GM12878 (cell line): ENCODE measurements at regions not wholly inside any gene's neighbourhood (a gene's known extent, or its start where the extent isn't known, plus 50 kb on each side); places are given as distances from the start of the nearest gene placed in this dataset.

Experiments used
- ATAC-seq: fragments of 200-7000 bp; cut with Tn5 transposase; 3 replicates; pipeline ENCODE4 v1.9.1; 2020; ENCODE audit warnings: mild to moderate bottlenecking, moderate library complexity
- BruUV-seq: library from RNA; stranded (reverse); fragments of 400-500 nt; replicated peaks from 2 replicates; lab custom pipeline; 2021; lab: Mats Ljungman, UMichigan
- CTCF ChIA-PET: fragments of 300-600 bp; sonication (Branson Sonifier 250); formaldehyde crosslinking; extraction: SDS; loops from one replicate; lab custom pipeline; 2021; ENCODE audit warnings: inconsistent platforms; lab: Yijun Ruan, JAX
- POLR2A ChIA-PET: fragments of 350-600 bp; formaldehyde crosslinking; extraction: SDS; loops from one replicate; lab custom pipeline; 2021; ENCODE audit warnings: inconsistent platforms; lab: Charles Lee
- RAD21 ChIA-PET: fragments of 300-600 bp; sonication (Branson Sonifier 250); formaldehyde crosslinking; loops from one replicate; lab custom pipeline; 2023; ENCODE audit warnings: antibody characterized with exemption; ENCODE audit not compliant: unreplicated experiment; lab: Charles Lee
- SMC1A ChIA-PET: fragments of 300-600 bp; sonication (Branson Sonifier 250); formaldehyde crosslinking; loops from one replicate; lab custom pipeline; 2023; ENCODE audit not compliant: unreplicated experiment, uncharacterized antibody; lab: Charles Lee
- DNase-seq: peaks from one replicate; pipeline ENCODE4 v3.0.0-alpha.2; 2011; ENCODE audit warnings: low read depth, low spot score
- FAIRE-seq: peaks from 3 replicates; lab custom pipeline; 2011; peaks lifted over from hg19 to GRCh38; lab: Jason Lieb, UNC
- H2AFZ ChIP-seq: 2 replicates; pipeline ENCODE4 v1.6.0; 2011; ENCODE audit warnings: low read depth, low read length, control low read depth; ENCODE audit not compliant: control insufficient read depth
- H3K27ac ChIP-seq: 2 replicates; pipeline ENCODE4 v1.5.1; 2011; ENCODE audit warnings: control low read depth; ENCODE audit not compliant: control insufficient read depth, insufficient read depth
- H3K27me3 ChIP-seq, 2 experiments: replicated peaks in 1 of 2; 2 replicates each; pipeline versions ENCODE4 v1.6.0 to v1.6.1; 2011; ENCODE audit warnings: low read length in 1 of 2; ENCODE audit not compliant: control insufficient read depth in 2 of 2, insufficient read depth in 2 of 2
- H3K36me3 ChIP-seq, 2 experiments: 2 replicates each; pipeline ENCODE4 v1.5.1; 2011; ENCODE audit warnings: low read length in 1 of 2; ENCODE audit not compliant: control insufficient read depth in 2 of 2, insufficient read depth in 2 of 2
- H3K4me1 ChIP-seq: 2 replicates; pipeline ENCODE4 v1.6.1; 2011; ENCODE audit warnings: mild to moderate bottlenecking, low read length, moderate library complexity, mixed read lengths; ENCODE audit not compliant: control insufficient read depth, insufficient read depth
- H3K4me2 ChIP-seq: 2 replicates; pipeline ENCODE4 v1.6.0; 2011; ENCODE audit warnings: control low read depth; ENCODE audit not compliant: control insufficient read depth, insufficient read depth
- H3K4me3 ChIP-seq: fragments of 200-600 bp; sonication (generic); 2 replicates; pipeline ENCODE4 v1.5.1; 2016
- H3K79me2 ChIP-seq: 2 replicates; pipeline ENCODE4 v1.6.0; 2011; ENCODE audit warnings: low read length; ENCODE audit not compliant: control insufficient read depth, insufficient read depth
- H3K9ac ChIP-seq: 2 replicates; pipeline ENCODE4 v1.8.0; 2011; ENCODE audit warnings: low read length, control low read depth, mixed read lengths; ENCODE audit not compliant: control insufficient read depth, insufficient read depth
- H3K9me3 ChIP-seq: replicated peaks from 3 replicates; pipeline ENCODE4 v1.5.1; 2011; ENCODE audit warnings: mild to moderate bottlenecking, low read length; ENCODE audit not compliant: control insufficient read depth, insufficient read depth
- H4K20me1 ChIP-seq: 2 replicates; pipeline ENCODE4 v1.6.0; 2011; ENCODE audit not compliant: control insufficient read depth, insufficient read depth
- CBX5 ChIP-seq: sonication (generic); IDR thresholded peaks from 2 replicates; pipeline ENCODE4 v1.6.1; 2016; ENCODE audit warnings: low read depth, moderate library complexity, mild to moderate bottlenecking, inconsistent platforms
- CHD1 ChIP-seq: IDR thresholded peaks from 2 replicates; pipeline ENCODE4 v1.6.1; 2012; ENCODE audit warnings: low read depth, low read length, improper control_type of control experiment
- IRF4 ChIP-seq: IDR thresholded peaks from 2 replicates; pipeline ENCODE4 v1.6.1; 2011; ENCODE audit warnings: low read depth, low read length
- MEF2A ChIP-seq: IDR thresholded peaks from 2 replicates; pipeline ENCODE4 v1.6.1; 2011; ENCODE audit warnings: low read depth, mild to moderate bottlenecking, low read length, moderate library complexity; ENCODE audit not compliant: insufficient read depth
- SPI1 ChIP-seq: IDR thresholded peaks from 2 replicates; pipeline ENCODE4 v1.6.1; 2011; ENCODE audit warnings: low read depth, mild to moderate bottlenecking, low read length, moderate library complexity, borderline replicate concordance; ENCODE audit not compliant: insufficient read depth
- WGBS: methylation state at CpG from one replicate; pipeline ENCODE4 v1.1.6; 2016; ENCODE audit warnings: low lambda C conversion rate; ENCODE audit not compliant: insufficient replicate concordance, insufficient coverage; ENCODE audit errors: missing lambda C conversion rate; 5-methylcytosine and 5-hydroxymethylcytosine counted together
- in situ Hi-C: fragments of 300-500 bp; cut with MboI; formaldehyde crosslinking; loops from 9 replicates; pipeline ENCODE4 v1.14.3; 2018; ENCODE audit warnings: mixed read lengths
- intact Hi-C: fragments of 100-400 bp; cut with micrococcal nuclease; formaldehyde crosslinking; loops from one replicate; pipeline ENCODE4 v1.14.2; 2022; ENCODE audit not compliant: unreplicated experiment
- TF ChIP-seq, protein P1 (sequence below): fragments of 450-650 bp; formaldehyde crosslinking; IDR thresholded peaks from 2 replicates; pipeline ENCODE4 v1.5.0; 2022; ENCODE audit warnings: mild to moderate bottlenecking, missing genetic modification characterization

DNA sequence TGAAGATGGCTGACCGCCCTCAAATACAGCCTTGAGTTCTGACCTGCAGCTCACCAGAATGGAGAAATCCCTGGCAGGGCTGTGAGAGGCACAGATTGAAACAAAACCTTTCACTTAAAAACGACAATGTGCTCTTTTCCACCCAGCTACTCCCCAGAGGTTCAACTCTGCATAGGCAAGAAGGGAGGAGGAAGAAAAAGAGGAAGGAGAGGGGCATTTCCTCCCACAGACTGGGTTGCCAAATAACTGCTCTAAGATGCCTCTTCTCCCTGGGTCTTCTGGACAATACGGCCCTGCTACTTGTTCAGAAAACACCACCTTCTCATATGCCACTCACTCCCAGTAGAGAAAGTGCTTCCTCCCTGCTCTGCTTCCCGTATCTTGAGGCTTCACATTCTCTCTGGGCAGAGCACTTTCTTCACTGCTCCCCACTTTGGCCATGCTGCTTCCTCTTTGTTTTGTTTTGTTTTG lies 136.4 kb upstream of the SLC1A4 start:
- H3K4me1 ChIP-seq = peaks cover 8% of the 10 kb centered on the region
- FAIRE-seq = peak; percentile 13
- peak; percentile 39; the same call in 1 of the 2 replicates for TF ChIP-seq SPI1
- TF ChIP-seq CBX5 = no peak

DNA sequence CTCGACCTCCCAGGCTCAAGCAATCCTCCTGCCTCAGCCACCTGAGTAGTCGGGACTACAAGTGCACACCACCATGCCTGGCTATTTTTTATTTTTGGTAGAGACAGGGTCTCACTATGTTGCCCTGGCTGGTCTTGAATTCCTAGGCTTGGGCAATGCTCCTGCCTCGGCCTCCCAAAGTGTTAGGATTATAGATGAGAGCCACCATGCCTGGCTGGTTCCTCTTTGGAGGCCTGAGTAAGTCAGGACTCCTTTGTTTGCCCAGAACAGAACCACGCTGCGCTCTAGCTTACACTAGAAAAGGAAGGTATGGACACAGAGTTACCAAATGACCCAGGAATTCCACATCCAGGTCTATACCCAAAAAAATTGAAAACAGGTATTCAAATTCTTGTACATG lies 135.9 kb upstream of the SLC1A4 start:
- Histone ChIP-seq H3K4me1 (peaks cover 8% of the 10 kb centered on the region), H2AFZ (peak overlapping the region; percentile 45; the same call in 1 of the 2 replicates), H3K79me2 (no peaks in the 10 kb centered on the region)
- 68% methylated on average over 5 of the region's 5 CpGs for WGBS
- ATAC-seq (no peak), DNase-seq (no peak)
- CTCF ChIA-PET = interaction anchor here (1.9 kb wide), 2 partner anchors 9 to 266 kb away, joined by 5 to 7 read pairs; no protein-coding TSS in a partner anchor
- TF ChIP-seq, protein P1, sequence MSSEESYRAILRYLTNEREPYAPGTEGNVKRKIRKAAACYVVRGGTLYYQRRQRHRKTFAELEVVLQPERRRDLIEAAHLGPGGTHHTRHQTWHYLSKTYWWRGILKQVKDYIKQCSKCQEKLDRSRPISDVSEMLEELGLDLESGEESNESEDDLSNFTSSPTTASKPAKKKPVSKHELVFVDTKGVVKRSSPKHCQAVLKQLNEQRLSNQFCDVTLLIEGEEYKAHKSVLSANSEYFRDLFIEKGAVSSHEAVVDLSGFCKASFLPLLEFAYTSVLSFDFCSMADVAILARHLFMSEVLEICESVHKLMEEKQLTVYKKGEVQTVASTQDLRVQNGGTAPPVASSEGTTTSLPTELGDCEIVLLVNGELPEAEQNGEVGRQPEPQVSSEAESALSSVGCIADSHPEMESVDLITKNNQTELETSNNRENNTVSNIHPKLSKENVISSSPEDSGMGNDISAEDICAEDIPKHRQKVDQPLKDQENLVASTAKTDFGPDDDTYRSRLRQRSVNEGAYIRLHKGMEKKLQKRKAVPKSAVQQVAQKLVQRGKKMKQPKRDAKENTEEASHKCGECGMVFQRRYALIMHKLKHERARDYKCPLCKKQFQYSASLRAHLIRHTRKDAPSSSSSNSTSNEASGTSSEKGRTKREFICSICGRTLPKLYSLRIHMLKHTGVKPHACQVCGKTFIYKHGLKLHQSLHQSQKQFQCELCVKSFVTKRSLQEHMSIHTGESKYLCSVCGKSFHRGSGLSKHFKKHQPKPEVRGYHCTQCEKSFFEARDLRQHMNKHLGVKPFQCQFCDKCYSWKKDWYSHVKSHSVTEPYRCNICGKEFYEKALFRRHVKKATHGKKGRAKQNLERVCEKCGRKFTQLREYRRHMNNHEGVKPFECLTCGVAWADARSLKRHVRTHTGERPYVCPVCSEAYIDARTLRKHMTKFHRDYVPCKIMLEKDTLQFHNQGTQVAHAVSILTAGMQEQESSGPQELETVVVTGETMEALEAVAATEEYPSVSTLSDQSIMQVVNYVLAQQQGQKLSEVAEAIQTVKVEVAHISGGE (CRISPR knock-in tag) = no peak
- TF ChIP-seq CHD1 (no peak), IRF4 (no peak), MEF2A (no peak)
- TF ChIP-seq, all 136 proteins: peak for 0
- no peaks in the 10 kb centered on the region for H3K27me3 ChIP-seq
- no peak for FAIRE-seq
- no peaks in the 10 kb centered on the region for H4K20me1 ChIP-seq
- in situ Hi-C loops = no loop called here
- no peak overlapping the region for H3K4me3 ChIP-seq
- intact Hi-C loops = no loop called here
- no peak overlapping the region for H3K9ac ChIP-seq
- no peak overlapping the region for H3K27ac ChIP-seq
- H3K9me3 ChIP-seq = no peaks in the 10 kb centered on the region
- SMC1A ChIA-PET = interaction anchor here (0.6 kb wide), 1 partner anchor 125 kb away, joined by 3 read pairs; no protein-coding TSS in a partner anchor
- no TSS peak for BruUV-seq
- 0 out of 2 replicates have a peak overlapping the region, but pooled peaks have one; percentile 7 for H3K4me2 ChIP-seq
- RAD21 ChIA-PET = interaction anchor here (1.3 kb wide), 1 partner anchor 153 kb away, joined by 3 read pairs; no protein-coding TSS in a partner anchor
- POLR2A ChIA-PET = no interaction called here
- no peaks in the 10 kb centered on the region for H3K36me3 ChIP-seq

More for the DNA sequence above, 136.4 kb upstream of the SLC1A4 start:
- Histone ChIP-seq H3K4me3 (no peak overlapping the region), H3K4me2 (0 out of 2 replicates have a peak overlapping the region, but pooled peaks have one; percentile 7), H2AFZ (peak overlapping the region; percentile 45), H3K27me3 (no peaks in the 10 kb centered on the region), H3K27ac (no peak overlapping the region; the same call in 1 of the 2 replicates), H4K20me1 (no peaks in the 10 kb centered on the region), H3K36me3 (no peaks in the 10 kb centered on the region), H3K79me2 (no peaks in the 10 kb centered on the region), H3K9me3 (no peaks in the 10 kb centered on the region), H3K9ac (no peak overlapping the region)
- ChIA-PET RAD21 (interaction anchor here (1.3 kb wide), 1 partner anchor 152 kb away, joined by 3 read pairs; no protein-coding TSS in a partner anchor), CTCF (interaction anchor here (1.2 to 3.2 kb wide), 4 partner anchors 10 to 523 kb away, joined by 4 to 14 read pairs (median 6); no protein-coding TSS in a partner anchor), POLR2A (no interaction called here), SMC1A (interaction anchor here (0.6 to 3.0 kb wide), 3 partner anchors 9 to 125 kb away, joined by 3 to 21 read pairs (median 3); no protein-coding TSS in a partner anchor)
- WGBS = 1% methylated on average over 4 of the region's 4 CpGs
- in situ Hi-C loops = no loop called here
- BruUV-seq = no TSS peak
- intact Hi-C loops = no loop called here
- no peak for DNase-seq
- peak; percentile 50 for ATAC-seq
